Caco-2 (cell line): ENCODE measurements at regions not wholly inside any gene's neighbourhood (a gene's known extent, or its start where the extent isn't known, plus 50 kb on each side); places are given as distances from the start of the nearest gene placed in this dataset.

ENCODE experiments used
- BruUV-seq: library from RNA; stranded (reverse); fragments of 400-500 nt; replicated peaks from 2 replicates; lab custom pipeline; 2021; lab: Mats Ljungman, UMichigan
- CTCF ChIA-PET: fragments of 300-600 bp; sonication (Branson Sonifier 250); formaldehyde crosslinking; loops from one replicate; lab custom pipeline; 2022; ENCODE audit warnings: antibody characterized with exemption; lab: Charles Lee
- POLR2A ChIA-PET: fragments of 300-600 bp; sonication (Branson Sonifier 250); formaldehyde crosslinking; loops from one replicate; lab custom pipeline; 2022; ENCODE audit warnings: antibody characterized with exemption; lab: Charles Lee
- DNase-seq, 2 experiments: peaks; one replicate each; pipeline versions ENCODE4 v3.0.0 to v3.0.0-alpha.2; 2020 to 2022
- H3K27me3 ChIP-seq: replicated peaks from 2 replicates; pipeline ENCODE4 v1.6.0; 2011; ENCODE audit warnings: low read length; ENCODE audit not compliant: control insufficient read depth, insufficient read depth
- H3K36me3 ChIP-seq: 2 replicates; pipeline ENCODE4 v1.5.1; 2011; ENCODE audit warnings: low read length; ENCODE audit not compliant: control insufficient read depth, insufficient read depth
- H3K4me1 ChIP-seq: fragments of 250-450 bp; sonication (Bioruptor Pico); 2 replicates; pipeline ENCODE4 v1.5.1; 2020; ENCODE audit warnings: mild to moderate bottlenecking
- H3K4me3 ChIP-seq: 2 replicates; pipeline ENCODE4 v1.5.1; 2011; ENCODE audit warnings: low read depth, mild to moderate bottlenecking, control low read depth, low read length
- H3K9me3 ChIP-seq: fragments of 250-450 bp; sonication (Bioruptor Pico); 2 replicates; pipeline ENCODE4 v1.5.1; 2020; ENCODE audit warnings: mild to moderate bottlenecking, moderate library complexity
- H3K27ac Mint-ChIP-seq: one replicate; pipeline ENCODE4 v1.8.0; 2022; ENCODE audit warnings: mixed read lengths; ENCODE audit not compliant: unreplicated experiment
- H3K27me3 Mint-ChIP-seq: one replicate; pipeline ENCODE4 v1.8.0; 2022; ENCODE audit warnings: mixed read lengths; ENCODE audit not compliant: insufficient read depth, unreplicated experiment
- H3K36me3 Mint-ChIP-seq: one replicate; pipeline ENCODE4 v1.8.0; 2022; ENCODE audit warnings: mild to moderate bottlenecking, mixed read lengths; ENCODE audit not compliant: insufficient read depth, unreplicated experiment
- H3K4me1 Mint-ChIP-seq: one replicate; pipeline ENCODE4 v1.8.0; 2022; ENCODE audit warnings: low read depth, mixed read lengths; ENCODE audit not compliant: unreplicated experiment
- H3K4me3 Mint-ChIP-seq: one replicate; pipeline ENCODE4 v1.8.0; 2022; ENCODE audit warnings: mild to moderate bottlenecking, moderate library complexity, mixed read lengths; ENCODE audit not compliant: unreplicated experiment
- H3K9me3 Mint-ChIP-seq: one replicate; pipeline ENCODE4 v1.8.0; 2022; ENCODE audit warnings: mixed read lengths; ENCODE audit not compliant: unreplicated experiment
- intact Hi-C: fragments of 100-400 bp; cut with micrococcal nuclease; formaldehyde crosslinking; loops from one replicate; pipeline ENCODE4 v1.10.0; 2022; ENCODE audit not compliant: unreplicated experiment
- TF ChIP-seq, protein P1 (sequence below), 2 experiments: fragments of 200-600 bp in 1 of 2; IDR thresholded peaks; 1 replicate in 1 of 2; 2 replicates in 1 of 2; pipeline versions ENCODE4 v1.5.1 to v1.8.0; 2011 to 2022; ENCODE audit warnings: antibody characterized with exemption in 1 of 2, control low read depth in 1 of 2, inconsistent platforms in 1 of 2, low read depth in 1 of 2, low read length in 1 of 2, mild to moderate bottlenecking in 1 of 2, moderate library complexity in 1 of 2; ENCODE audit not compliant: insufficient read depth in 1 of 2, severe bottlenecking in 1 of 2, unreplicated experiment in 1 of 2

DNA sequence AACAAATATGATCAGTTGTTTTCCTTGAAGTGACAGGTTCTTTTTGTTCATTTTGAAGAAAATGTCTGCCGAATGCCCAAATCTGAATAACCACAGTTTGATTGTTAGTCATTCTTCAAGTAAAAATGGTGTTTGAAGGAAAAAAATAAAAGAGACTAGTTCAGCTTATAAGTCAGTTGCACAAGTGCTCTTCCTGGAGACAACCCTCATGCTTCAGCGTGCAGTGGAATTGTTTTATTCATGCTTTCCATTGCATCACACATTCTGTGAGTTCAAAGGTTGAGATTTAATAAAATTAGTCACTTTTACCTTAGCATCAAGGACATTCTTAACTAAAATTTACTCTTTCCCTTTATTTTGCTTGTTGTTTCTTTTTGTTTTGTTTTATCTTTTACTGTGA is 404.9 kb downstream of the ZNF674 start:
- POLR2A ChIA-PET: no interaction called here
- intact Hi-C loops: no loop called here
- Histone ChIP-seq H3K36me3 (no peaks in the 10 kb centered on the region), H3K4me3 (no peak overlapping the region), H3K9me3 (no peaks in the 10 kb centered on the region), H3K27me3 (no peaks in the 10 kb centered on the region), H3K4me1 (no peaks in the 10 kb centered on the region)
- Mint-ChIP-seq H3K4me1 (no peaks in the 10 kb centered on the region), H3K4me3 (no peak overlapping the region), H3K9me3 (peaks cover 15% of the 10 kb centered on the region), H3K27me3 (no peaks in the 10 kb centered on the region), H3K27ac (no peak overlapping the region), H3K36me3 (peaks cover 9% of the 10 kb centered on the region)
- DNase-seq: no peak
- no TSS peak for BruUV-seq
- TF ChIP-seq, protein P1, sequence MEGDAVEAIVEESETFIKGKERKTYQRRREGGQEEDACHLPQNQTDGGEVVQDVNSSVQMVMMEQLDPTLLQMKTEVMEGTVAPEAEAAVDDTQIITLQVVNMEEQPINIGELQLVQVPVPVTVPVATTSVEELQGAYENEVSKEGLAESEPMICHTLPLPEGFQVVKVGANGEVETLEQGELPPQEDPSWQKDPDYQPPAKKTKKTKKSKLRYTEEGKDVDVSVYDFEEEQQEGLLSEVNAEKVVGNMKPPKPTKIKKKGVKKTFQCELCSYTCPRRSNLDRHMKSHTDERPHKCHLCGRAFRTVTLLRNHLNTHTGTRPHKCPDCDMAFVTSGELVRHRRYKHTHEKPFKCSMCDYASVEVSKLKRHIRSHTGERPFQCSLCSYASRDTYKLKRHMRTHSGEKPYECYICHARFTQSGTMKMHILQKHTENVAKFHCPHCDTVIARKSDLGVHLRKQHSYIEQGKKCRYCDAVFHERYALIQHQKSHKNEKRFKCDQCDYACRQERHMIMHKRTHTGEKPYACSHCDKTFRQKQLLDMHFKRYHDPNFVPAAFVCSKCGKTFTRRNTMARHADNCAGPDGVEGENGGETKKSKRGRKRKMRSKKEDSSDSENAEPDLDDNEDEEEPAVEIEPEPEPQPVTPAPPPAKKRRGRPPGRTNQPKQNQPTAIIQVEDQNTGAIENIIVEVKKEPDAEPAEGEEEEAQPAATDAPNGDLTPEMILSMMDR (IDR thresholded peaks at IDR 0.05; ENCODE audit: insufficient read depth in 1 of 2, low read depth in 1 of 2, low read length in 1 of 2, severe bottlenecking in 1 of 2, unreplicated experiment in 1 of 2): no peak
- CTCF ChIA-PET: no interaction called here

DNA sequence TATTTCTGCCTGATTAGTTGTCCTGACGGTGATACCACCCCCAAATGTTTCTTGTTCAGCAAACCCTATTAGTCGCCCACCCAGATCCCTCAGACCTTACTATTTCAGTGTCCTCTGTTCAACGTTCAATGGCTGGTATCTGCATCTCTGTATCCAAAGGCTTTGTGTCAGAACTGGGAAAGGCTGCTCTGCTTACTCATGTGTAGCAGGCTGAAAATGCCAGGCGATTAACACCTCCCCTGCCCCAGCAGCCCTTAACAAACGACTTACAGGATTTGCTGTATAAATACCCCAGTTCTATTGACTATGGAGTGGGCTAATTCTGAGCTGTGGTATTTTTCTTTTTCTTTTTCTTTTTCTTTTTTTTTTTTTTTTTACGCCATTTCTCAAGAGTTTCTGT is 415.0 kb downstream of the ZNF674 start:
- H3K4me1 Mint-ChIP-seq: no peaks in the 10 kb centered on the region
- H3K4me3 Mint-ChIP-seq: no peak overlapping the region
- no peaks in the 10 kb centered on the region for H3K27me3 ChIP-seq
- intact Hi-C loops: no loop called here
- no peak overlapping the region for H3K27ac Mint-ChIP-seq
- TF ChIP-seq, protein P1 (IDR thresholded peaks at IDR 0.05; ENCODE audit: insufficient read depth in 1 of 2, low read depth in 1 of 2, low read length in 1 of 2, severe bottlenecking in 1 of 2, unreplicated experiment in 1 of 2): no peak
- ChIA-PET POLR2A (no interaction called here), CTCF (no interaction called here)
- H3K4me3 ChIP-seq: no peak overlapping the region
- H3K36me3 Mint-ChIP-seq: no peaks in the 10 kb centered on the region
- no peaks in the 10 kb centered on the region for H3K9me3 ChIP-seq
- no peaks in the 10 kb centered on the region for H3K9me3 Mint-ChIP-seq
- H3K27me3 Mint-ChIP-seq: no peaks in the 10 kb centered on the region
- DNase-seq: no peak
- no TSS peak for BruUV-seq
- H3K4me1 ChIP-seq: no peaks in the 10 kb centered on the region
- no peaks in the 10 kb centered on the region for H3K36me3 ChIP-seq

DNA sequence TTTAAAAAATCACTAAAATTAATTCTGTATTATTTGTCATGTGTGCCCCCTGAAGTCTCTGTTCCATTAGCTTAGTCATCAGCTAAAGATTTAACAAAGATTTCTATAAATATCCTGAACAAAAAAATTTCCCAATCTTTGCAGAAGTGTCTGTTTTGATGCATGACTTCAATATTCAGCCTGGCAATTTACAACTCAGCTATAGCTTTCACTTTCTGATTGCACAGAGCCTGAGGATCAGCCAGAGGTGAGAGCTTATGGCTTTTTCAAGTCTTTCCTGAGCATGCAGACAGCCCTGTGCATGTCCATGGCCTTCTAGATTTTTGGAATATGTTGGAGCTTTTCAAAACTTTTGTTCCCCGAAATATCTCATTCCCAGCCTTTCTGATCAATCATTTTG is 420.1 kb downstream of the ZNF674 start:
- no peaks in the 10 kb centered on the region for H3K4me1 ChIP-seq
- Mint-ChIP-seq H3K4me1 (no peaks in the 10 kb centered on the region), H3K9me3 (no peaks in the 10 kb centered on the region), H3K27me3 (no peaks in the 10 kb centered on the region), H3K36me3 (no peaks in the 10 kb centered on the region), H3K4me3 (no peak overlapping the region), H3K27ac (no peak overlapping the region)
- TF ChIP-seq, protein P1 (IDR thresholded peaks at IDR 0.05; ENCODE audit: insufficient read depth in 1 of 2, low read depth in 1 of 2, low read length in 1 of 2, severe bottlenecking in 1 of 2, unreplicated experiment in 1 of 2): no peak
- intact Hi-C loops: no loop called here
- POLR2A ChIA-PET: no interaction called here
- H3K27me3 ChIP-seq: no peaks in the 10 kb centered on the region
- CTCF ChIA-PET: no interaction called here
- DNase-seq: no peak
- BruUV-seq: no TSS peak
- no peaks in the 10 kb centered on the region for H3K36me3 ChIP-seq
- no peak overlapping the region for H3K4me3 ChIP-seq
- no peaks in the 10 kb centered on the region for H3K9me3 ChIP-seq
